Neural progenitor cell (in vitro differentiated cells): ENCODE measurements at regions not wholly inside any gene's neighbourhood (a gene's known extent, or its start where the extent isn't known, plus 50 kb on each side); places are given as distances from the start of the nearest gene placed in this dataset.

Experiments
- EZH2 ChIP-seq: fragments of 200-600 bp; sonication (generic); IDR thresholded peaks from 2 replicates; pipeline ENCODE4 v1.6.1; 2017; ENCODE audit warnings: antibody characterized with exemption, mild to moderate bottlenecking, moderate library complexity
- TF ChIP-seq, protein P1 (sequence below): fragments of 200-600 bp; sonication (generic); IDR thresholded peaks from 2 replicates; pipeline ENCODE4 v1.5.1; 2017; ENCODE audit warnings: antibody characterized with exemption, mild to moderate bottlenecking

DNA sequence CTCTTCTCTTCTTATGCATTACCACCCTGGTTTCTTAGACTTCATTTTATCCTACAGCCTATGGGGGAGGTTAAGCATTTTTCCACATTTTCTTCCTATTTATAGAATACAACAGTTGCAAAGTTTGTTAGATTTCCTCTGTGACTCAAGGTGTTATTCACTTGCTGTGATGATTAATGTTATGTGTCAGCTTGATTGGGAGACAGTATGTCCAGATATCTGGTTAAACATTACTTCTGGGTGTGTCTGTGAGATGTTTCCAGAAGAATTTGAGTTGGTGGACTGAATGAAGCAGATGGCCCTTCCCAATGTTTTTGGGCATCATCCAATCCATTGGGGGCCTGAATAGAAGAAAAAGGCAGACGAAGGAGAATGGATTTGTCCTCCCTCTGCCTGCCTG is 131.3 kb downstream of the C6orf118 start:
- TF ChIP-seq, protein P1, sequence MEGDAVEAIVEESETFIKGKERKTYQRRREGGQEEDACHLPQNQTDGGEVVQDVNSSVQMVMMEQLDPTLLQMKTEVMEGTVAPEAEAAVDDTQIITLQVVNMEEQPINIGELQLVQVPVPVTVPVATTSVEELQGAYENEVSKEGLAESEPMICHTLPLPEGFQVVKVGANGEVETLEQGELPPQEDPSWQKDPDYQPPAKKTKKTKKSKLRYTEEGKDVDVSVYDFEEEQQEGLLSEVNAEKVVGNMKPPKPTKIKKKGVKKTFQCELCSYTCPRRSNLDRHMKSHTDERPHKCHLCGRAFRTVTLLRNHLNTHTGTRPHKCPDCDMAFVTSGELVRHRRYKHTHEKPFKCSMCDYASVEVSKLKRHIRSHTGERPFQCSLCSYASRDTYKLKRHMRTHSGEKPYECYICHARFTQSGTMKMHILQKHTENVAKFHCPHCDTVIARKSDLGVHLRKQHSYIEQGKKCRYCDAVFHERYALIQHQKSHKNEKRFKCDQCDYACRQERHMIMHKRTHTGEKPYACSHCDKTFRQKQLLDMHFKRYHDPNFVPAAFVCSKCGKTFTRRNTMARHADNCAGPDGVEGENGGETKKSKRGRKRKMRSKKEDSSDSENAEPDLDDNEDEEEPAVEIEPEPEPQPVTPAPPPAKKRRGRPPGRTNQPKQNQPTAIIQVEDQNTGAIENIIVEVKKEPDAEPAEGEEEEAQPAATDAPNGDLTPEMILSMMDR, result no peak
- TF ChIP-seq EZH2, result no peak
